GM21360 (cell line): ENCODE measurements at regions not wholly inside any gene's neighbourhood (a gene's known extent, or its start where the extent isn't known, plus 50 kb on each side); places are given as distances from the start of the nearest gene placed in this dataset.
A peak's percentile ranks its signal among the peaks of the same experiment; 100 is the strongest.
"Not testable (repeated sequence)": the region's sequence is repeated elsewhere in the genome, so short reads cannot be mapped to it uniquely, and the experiment has no call there.

ENCODE experiments used
- ATAC-seq: cut with Tn5 transposase; IDR thresholded peaks from one replicate; pipeline ENCODE4 v1.9.1; 2021; ENCODE audit warnings: mild to moderate bottlenecking, moderate library complexity; ENCODE audit not compliant: unreplicated experiment

- no peak for ATAC-seq
Observed at GRCh38 chr6:153984811-153985210, 54.2 kb upstream of the OPRM1 start.

GRCh38 chr6:153980171-153980570 is 58.9 kb upstream of the OPRM1 start:
- ATAC-seq, result no peak

- ATAC-seq, result not testable (repeated sequence)
Observed at GRCh38 chr6:153978911-153979548, 60.0 kb upstream of the OPRM1 start.

GRCh38 chr6:153976921-153977693 is 61.9 kb upstream of the OPRM1 start:
- no peak for ATAC-seq

- no peak for ATAC-seq
Observed at GRCh38 chr6:153966001-153966400, 73.0 kb upstream of the OPRM1 start.

- ATAC-seq, result no peak
Observed at GRCh38 chr6:153963352-153963751, 75.7 kb upstream of the OPRM1 start.

GRCh38 chr6:153962555-153962954 is 76.5 kb upstream of the OPRM1 start:
- no peak for ATAC-seq

- ATAC-seq, result no peak
Observed at GRCh38 chr6:153960741-153961140, 78.3 kb upstream of the OPRM1 start.

GRCh38 chr6:153960281-153960680 is 78.8 kb upstream of the OPRM1 start:
- no peak for ATAC-seq

GRCh38 chr6:153959276-153959675 is 79.8 kb upstream of the OPRM1 start:
- ATAC-seq, result no peak

- no peak for ATAC-seq
Observed at GRCh38 chr6:153958860-153959259, 80.2 kb upstream of the OPRM1 start.

- ATAC-seq, result peak; percentile 91
Observed at GRCh38 chr6:153957394-153957793, 81.6 kb upstream of the OPRM1 start.

- ATAC-seq, result no peak
Observed at GRCh38 chr6:153956808-153957207, 82.2 kb upstream of the OPRM1 start.

GRCh38 chr6:153949616-153950015 is 89.4 kb upstream of the OPRM1 start:
- no peak for ATAC-seq

- ATAC-seq, result peak; percentile 82
Observed at GRCh38 chr6:153947808-153948447, 91.1 kb upstream of the OPRM1 start.

- ATAC-seq, result no peak
Observed at GRCh38 chr6:153944201-153944600, 94.8 kb upstream of the OPRM1 start.

- no peak for ATAC-seq
Observed at GRCh38 chr6:153942361-153942760, 96.7 kb upstream of the OPRM1 start.

GRCh38 chr6:153941768-153942167 is 97.3 kb upstream of the OPRM1 start:
- no peak for ATAC-seq

GRCh38 chr6:153938876-153939275 is 100.2 kb upstream of the OPRM1 start:
- no peak for ATAC-seq

- ATAC-seq, result no peak
Observed at GRCh38 chr6:153931431-153931830, 107.6 kb upstream of the OPRM1 start.

- no peak for ATAC-seq
Observed at GRCh38 chr6:153927867-153928266, 111.2 kb upstream of the OPRM1 start.
